NCI-H2029 (cell line): ENCODE measurements at regions not wholly inside any gene's neighbourhood (a gene's known extent, or its start where the extent isn't known, plus 50 kb on each side); places are given as distances from the start of the nearest gene placed in this dataset.

Experiments
- DNase-seq: peaks from one replicate; lab custom pipeline; 2025; lab: John Stamatoyannopoulos, UW

- peak; percentile 65 for DNase-seq
Measured at GRCh38 chr1:59025898-59026426, 242.1 kb upstream of the JUN start.

- DNase-seq = no peak
Measured at GRCh38 chr1:59026472-59026948, 242.7 kb upstream of the JUN start.

- no peak for DNase-seq
Measured at GRCh38 chr1:59027177-59027576, 243.3 kb upstream of the JUN start.

- DNase-seq = no peak
Measured at GRCh38 chr1:59028048-59028447, 244.2 kb upstream of the JUN start.

- DNase-seq = no peak
Measured at GRCh38 chr1:59029411-59030167, 245.7 kb upstream of the JUN start.

GRCh38 chr1:59032228-59032627 is 248.4 kb upstream of the JUN start:
- DNase-seq = no peak

GRCh38 chr1:59033761-59034160 is 249.9 kb upstream of the JUN start:
- no peak for DNase-seq

- DNase-seq = no peak
Measured at GRCh38 chr1:59034925-59035324, 251.1 kb upstream of the JUN start.

GRCh38 chr1:59039551-59039950 is 255.7 kb upstream of the JUN start:
- no peak for DNase-seq

- DNase-seq = no peak
Measured at GRCh38 chr1:59040486-59040885, 256.4 kb upstream of the FGGY start.

- DNase-seq = no peak
Measured at GRCh38 chr1:59041646-59042277, 255.1 kb upstream of the FGGY start.

- no peak for DNase-seq
Measured at GRCh38 chr1:59043796-59044195, 253.1 kb upstream of the FGGY start.

GRCh38 chr1:59044535-59045121 is 252.3 kb upstream of the FGGY start:
- DNase-seq = no peak

- no peak for DNase-seq
Measured at GRCh38 chr1:59045137-59045536, 251.8 kb upstream of the FGGY start.

- no peak for DNase-seq
Measured at GRCh38 chr1:59045636-59046035, 251.3 kb upstream of the FGGY start.

GRCh38 chr1:59046134-59046533 is 250.8 kb upstream of the FGGY start:
- no peak for DNase-seq

GRCh38 chr1:59046730-59047157 is 250.2 kb upstream of the FGGY start:
- no peak for DNase-seq

GRCh38 chr1:59051007-59051406 is 245.9 kb upstream of the FGGY start:
- DNase-seq = no peak

GRCh38 chr1:59052166-59052590 is 244.7 kb upstream of the FGGY start:
- no peak for DNase-seq

- DNase-seq = no peak
Measured at GRCh38 chr1:59054172-59054571, 242.7 kb upstream of the FGGY start.

GRCh38 chr1:59055908-59056719 is 240.8 kb upstream of the FGGY start:
- DNase-seq = peak; percentile 21

GRCh38 chr1:59057211-59057694 is 239.6 kb upstream of the FGGY start:
- peak; percentile 90 for DNase-seq
